ENCODE measurements at regions not wholly inside any gene's neighbourhood (a gene's known extent, or its start where the extent isn't known, plus 50 kb on each side); places are given as distances from the start of the nearest gene placed in this dataset.

- no peak for TF ChIP-seq POLR2A (IDR thresholded peaks at IDR 0.05)
- TF ChIP-seq, protein P1, sequence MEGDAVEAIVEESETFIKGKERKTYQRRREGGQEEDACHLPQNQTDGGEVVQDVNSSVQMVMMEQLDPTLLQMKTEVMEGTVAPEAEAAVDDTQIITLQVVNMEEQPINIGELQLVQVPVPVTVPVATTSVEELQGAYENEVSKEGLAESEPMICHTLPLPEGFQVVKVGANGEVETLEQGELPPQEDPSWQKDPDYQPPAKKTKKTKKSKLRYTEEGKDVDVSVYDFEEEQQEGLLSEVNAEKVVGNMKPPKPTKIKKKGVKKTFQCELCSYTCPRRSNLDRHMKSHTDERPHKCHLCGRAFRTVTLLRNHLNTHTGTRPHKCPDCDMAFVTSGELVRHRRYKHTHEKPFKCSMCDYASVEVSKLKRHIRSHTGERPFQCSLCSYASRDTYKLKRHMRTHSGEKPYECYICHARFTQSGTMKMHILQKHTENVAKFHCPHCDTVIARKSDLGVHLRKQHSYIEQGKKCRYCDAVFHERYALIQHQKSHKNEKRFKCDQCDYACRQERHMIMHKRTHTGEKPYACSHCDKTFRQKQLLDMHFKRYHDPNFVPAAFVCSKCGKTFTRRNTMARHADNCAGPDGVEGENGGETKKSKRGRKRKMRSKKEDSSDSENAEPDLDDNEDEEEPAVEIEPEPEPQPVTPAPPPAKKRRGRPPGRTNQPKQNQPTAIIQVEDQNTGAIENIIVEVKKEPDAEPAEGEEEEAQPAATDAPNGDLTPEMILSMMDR (IDR thresholded peaks at IDR 0.05 in 4 of 5, conservative IDR thresholded peaks at IDR 0.05 in 1 of 5), result no peak
Observed at GRCh38 chr1:95652423-95652965, 418.5 kb downstream of the RWDD3 start.

All from gastrocnemius medialis (tissue), 4 donors.